GM18861 (cell line): ENCODE measurements at regions not wholly inside any gene's neighbourhood (a gene's known extent, or its start where the extent isn't known, plus 50 kb on each side); places are given as distances from the start of the nearest gene placed in this dataset.

Experiments
- ATAC-seq: cut with Tn5 transposase; IDR thresholded peaks from one replicate; pipeline ENCODE4 v1.9.1; 2021; ENCODE audit not compliant: unreplicated experiment

- ATAC-seq = no peak
Observed at GRCh38 chr6:25061289-25061936, 125.7 kb upstream of the RIPOR2 start.

DNA sequence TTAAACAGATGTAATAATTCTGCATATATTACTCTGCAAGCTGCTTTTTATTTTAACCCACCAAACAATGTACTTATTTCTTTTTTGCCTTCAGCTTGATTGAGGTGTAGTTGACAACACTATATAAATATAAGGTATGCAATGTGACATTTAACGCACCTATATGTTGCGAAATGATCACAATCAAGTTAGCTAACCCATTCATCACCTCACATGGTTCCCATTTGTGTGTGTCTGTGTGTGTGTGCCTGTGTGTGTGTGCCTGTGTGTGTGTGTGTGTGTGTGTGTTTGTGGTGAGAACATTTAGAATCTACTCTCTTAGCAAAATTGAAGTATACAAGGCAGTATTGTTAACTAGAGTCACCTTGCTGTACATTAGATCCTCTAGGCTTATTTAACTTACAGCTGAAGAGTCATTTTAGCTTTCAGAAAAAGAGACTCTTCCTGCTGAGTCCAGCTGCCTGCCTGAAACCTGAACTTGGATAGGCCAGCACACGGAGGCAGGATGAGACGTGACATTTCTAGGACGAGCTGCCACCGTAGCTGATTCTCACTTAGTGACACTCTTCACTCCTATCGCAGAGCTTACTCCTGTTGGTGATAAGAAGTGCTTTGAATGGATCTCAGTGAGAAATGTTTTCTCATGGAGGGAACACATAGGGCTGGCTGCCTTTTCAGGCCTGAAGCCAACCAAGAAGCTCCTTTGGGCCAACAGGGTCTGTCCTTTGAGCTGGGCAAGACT lies 126.5 kb upstream of the RIPOR2 start:
- no peak for ATAC-seq

DNA sequence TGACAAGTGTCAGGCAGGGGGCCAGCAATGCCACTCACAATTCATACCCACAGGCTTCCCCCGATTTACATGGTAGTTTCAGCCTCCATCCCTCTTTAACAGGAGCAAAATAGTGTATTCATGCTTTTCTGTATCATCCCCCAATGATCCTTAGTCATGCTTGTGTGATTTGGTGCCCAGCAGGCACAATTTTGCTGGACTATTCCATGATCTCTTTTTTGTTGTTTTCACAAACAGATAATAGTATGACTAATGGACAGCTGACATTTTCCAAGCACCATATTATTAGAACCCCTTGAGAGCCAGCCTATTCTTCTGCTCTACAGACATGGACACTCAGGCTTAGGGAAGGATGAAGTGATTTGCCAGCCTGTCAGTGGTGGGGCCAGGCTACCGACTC lies 128.2 kb upstream of the RIPOR2 start:
- ATAC-seq = no peak

DNA sequence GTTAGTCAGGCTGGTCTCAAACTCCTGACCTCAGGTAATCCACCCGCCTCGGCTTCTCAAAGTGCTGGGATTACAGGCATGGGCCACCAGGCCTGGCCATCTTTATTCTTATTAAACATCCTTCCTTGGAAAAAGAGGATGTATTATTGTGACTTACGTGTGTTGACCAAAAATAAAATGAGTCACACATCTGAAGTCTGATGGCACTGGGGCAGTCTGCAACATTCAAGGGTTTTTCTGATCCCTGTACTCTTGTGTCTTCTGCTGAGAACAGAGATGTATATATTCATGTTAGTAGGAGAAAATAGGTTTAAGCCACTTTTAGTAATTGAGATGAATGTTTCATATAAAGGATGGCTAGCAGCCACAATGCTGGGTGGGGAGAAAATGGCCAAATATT lies 129.9 kb upstream of the RIPOR2 start:
- no peak for ATAC-seq

GRCh38 chr6:25066593-25066992 lies 130.8 kb upstream of the RIPOR2 start:
- no peak for ATAC-seq

DNA sequence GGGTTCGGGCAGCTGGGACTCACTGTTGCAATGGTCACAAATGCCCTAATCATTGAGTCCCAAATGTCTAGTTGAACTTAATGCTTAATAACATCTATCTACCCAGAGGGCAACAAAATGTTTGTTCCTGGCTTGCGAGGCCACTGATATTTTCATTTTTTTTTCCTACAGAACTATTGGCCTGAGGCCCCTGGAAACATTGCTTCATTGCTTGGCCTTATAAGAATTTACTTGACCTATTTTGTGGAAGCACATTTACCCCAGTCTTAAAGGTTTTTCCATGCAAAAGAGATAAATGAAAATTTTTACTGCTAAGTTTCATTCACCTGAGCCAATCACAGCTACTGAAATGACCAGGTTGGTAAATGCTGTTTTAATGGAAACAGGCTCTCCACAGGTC lies 133.1 kb upstream of the RIPOR2 start:
- no peak for ATAC-seq

- peak; percentile 73 for ATAC-seq
Observed at GRCh38 chr6:25070547-25071366, 135.0 kb upstream of the RIPOR2 start.

- no peak for ATAC-seq
Observed at GRCh38 chr6:25078141-25078540, 142.4 kb upstream of the RIPOR2 start.

DNA sequence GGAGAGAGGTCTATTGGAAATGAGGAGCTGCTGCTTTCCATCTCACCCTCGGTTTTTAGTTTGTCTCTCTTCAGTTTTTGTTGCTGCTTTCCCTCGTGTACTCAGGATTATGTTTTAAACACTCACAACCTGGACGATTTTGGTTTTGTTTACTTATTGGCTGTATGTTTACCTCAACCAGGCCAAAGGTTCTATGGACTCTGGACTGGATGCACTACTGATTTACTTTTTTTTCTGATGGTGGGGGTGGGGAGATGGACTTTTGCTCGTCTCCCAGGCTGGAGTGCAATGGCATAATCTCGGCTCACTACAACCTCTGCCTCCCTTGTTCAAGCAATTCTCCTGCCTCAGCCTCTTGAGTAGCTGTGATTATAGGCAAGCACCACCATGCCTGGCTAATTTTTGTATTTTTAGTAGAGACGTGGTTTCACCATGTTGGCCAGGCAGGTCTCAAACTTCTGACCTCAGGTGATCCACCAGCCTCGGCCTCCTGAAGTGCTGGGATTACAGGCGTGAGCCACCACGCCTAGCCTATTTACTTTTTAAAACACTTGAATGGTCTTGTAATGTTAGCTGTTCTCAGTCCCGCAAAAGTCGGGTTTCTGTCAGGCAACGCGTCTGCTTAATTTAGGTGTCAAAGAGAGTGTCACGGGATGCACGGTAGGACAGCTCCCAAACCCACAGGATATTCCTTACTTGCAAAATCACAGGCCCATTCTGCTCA lies 148.2 kb upstream of the RIPOR2 start:
- ATAC-seq = no peak

- ATAC-seq = no peak
Observed at GRCh38 chr6:25084508-25084833, 148.7 kb upstream of the RIPOR2 start.

DNA sequence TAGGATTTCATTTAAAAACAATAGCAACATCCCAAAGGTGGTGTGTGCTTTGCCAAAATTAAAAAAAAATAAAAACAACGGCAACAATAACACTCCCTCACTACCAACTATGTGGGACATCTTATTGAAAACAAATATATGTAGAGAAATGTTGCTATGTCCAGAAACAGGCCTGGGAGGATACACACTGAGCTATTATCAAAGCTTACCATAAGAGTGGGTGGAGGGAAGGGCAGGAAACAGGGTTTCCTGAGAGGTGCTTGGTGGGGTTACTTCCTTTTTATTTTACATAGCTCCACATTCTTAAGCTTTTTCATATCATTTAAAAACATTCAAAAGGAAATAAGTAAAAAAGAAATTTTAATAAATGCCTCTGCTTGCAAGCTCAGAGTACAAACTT lies 150.0 kb upstream of the RIPOR2 start:
- ATAC-seq = no peak

GRCh38 chr6:25086500-25087091 lies 150.8 kb upstream of the RIPOR2 start:
- ATAC-seq = no peak

DNA sequence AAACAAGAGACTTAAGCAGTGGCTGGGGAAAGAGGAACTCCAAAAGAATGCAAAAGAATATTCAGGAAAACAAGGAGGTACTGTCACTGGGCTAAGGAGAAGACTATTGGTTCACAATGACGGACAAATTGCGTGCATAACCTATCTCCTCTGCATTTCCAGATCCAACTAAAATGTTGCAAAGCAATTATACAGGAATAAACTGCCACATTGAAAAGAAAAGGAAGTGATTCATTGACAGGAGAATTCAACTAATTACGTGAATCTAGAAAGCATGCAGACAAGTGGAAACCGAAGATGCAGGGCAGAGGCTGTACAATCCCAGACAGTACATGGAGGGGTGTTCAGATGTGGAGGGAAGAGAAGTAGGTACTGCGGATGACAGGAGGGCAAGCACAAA lies 152.8 kb upstream of the RIPOR2 start:
- no peak for ATAC-seq

DNA sequence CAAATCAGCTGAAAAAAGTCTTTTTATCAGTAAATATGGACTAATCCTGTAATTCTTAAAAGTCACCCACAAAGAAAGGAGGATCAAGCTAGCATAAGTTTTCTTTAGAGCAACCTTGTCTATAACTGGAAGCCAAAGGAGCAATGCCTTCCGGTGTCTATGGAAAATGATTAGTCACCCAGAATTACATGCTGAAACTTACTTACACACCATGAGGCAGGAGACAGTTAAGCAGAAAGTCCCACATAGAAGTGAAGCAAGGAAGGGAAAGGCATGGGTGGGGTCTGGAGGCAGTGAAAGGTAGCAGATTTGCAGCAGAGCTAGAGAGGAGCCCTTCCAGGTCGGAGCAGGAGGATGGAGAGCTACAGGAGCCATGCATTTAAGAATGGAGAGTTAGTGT lies 153.7 kb upstream of the RIPOR2 start:
- ATAC-seq = no peak

- ATAC-seq = no peak
Observed at GRCh38 chr6:25094726-25095125, 159.0 kb upstream of the RIPOR2 start.

DNA sequence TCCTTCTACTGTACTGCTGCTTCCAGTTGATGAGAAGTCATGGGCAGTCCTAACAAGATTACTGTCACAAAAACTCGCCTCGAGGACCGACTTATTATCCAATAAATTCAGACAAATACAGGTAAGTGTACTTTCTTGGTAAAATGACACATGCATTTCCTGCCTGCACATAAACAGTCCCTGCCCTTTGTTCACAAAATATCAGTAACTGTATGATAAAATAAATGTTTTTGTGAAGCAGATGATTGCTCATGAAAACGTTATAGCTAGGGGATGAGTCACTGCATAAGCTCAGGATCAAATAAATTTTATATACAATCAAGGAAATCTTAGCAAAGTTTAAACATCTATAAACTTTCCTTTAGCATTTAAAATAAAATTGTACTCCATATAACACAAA lies 164.5 kb upstream of the RIPOR2 start:
- no peak for ATAC-seq

DNA sequence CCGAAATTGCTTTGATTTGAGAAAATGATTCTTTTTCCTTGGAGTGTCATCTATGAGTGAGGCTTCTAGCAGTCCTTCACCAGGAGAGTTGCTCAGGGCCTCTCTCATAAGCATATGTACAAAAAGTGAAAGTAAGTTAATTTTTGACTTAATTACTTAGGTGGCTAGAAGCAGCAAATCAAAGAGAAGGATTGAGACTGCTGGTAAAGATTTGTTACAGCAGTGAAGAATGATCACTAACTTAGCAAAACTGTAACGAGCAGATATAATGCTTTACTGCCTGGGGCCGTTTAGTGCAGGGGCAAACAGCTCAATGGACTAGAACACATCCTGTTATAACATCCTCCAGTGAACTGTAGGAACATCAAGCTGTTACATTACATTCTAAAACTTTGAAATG lies 167.8 kb upstream of the RIPOR2 start:
- ATAC-seq = peak; percentile 90

DNA sequence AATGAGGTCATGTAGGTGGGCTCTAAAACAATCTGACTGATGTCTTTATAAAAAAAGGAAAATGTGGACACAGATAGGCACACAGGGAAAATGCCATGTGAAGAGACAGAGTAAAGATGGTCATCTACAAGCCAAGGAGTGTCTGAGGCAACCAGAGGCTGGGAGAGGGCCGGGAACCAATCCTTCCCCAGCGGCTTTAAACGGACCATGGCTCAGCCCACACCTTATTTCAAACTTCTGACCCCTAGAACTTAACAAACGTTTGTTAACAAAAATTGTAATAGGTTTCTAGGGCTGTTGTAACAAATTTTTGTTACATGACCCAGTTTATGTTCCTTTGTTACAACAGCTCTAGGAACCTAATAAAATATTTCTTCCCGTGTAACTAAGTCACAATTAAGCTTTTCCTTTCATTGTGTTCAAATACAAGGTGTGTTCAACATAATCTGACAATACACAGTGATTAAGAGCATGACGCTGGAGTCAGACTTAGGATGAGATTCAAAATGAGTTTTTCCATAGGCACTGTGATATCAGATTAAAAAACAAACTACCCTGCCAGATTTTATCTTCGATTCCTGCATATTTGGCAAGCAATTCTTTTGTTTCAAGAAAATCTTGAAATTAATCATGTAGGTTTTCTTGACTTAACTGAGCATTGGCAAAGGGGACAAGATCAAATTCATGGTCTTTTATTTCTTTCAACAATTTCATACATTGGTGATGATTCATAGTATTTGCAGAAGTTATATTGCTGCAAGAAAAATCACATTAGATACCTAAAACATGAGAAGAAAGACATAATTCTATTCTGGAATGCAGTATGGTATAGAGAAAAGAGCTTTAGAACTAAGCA lies 169.5 kb upstream of the RIPOR2 start:
- no peak for ATAC-seq

GRCh38 chr6:25107218-25107617 lies 171.5 kb upstream of the RIPOR2 start:
- no peak for ATAC-seq

DNA sequence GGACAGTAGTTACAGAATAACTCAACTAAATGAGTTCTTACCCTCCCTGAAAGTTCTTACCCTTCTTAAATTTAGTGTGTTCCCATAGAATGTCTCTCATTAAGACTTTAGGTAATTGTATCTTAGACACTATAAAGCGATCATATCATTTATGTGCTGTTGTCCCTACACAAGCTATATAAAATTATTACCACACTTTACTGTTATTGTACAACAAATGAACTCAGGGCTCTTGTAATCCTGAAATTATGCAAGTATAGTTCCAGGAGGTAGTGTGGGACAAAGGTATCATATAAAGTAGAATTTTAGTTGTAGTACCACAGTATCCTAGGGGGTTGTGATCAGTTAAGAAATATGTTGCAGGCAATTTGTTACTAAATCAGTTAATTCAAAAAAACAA lies 167.4 kb upstream of the CARMIL1 start:
- no peak for ATAC-seq
